ENCODE measurements at regions not wholly inside any gene's neighbourhood (a gene's known extent, or its start where the extent isn't known, plus 50 kb on each side); places are given as distances from the start of the nearest gene placed in this dataset.

DNA sequence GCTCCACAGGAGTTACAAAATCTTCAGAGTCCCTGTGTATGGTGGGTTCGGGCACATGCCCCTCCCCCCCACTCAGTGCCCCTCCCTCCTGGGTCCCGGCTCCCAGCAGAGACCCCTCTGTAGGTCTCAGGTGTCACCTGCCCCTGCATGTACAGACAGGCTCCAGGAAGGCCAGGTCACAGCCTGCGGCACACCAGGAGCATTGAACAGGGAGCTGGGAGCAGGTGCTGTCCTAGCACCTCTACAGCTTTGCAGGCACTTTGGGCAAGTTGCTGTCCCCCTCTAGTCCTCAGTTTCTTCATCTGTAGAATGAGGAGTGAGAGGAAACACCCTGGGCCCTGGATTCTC lies 80.1 kb upstream of the RTL6 start:
- Histone ChIP-seq H3K9me3 (ENCODE audit: insufficient read depth, low read length) (no peaks in the 10 kb centered on the region), H3K4me3 (ENCODE audit: low read length) (no peak overlapping the region), H3K79me2 (ENCODE audit: low read length) (no peaks in the 10 kb centered on the region), H3K36me3 (replicated peaks; ENCODE audit: low read depth, low read length) (no peaks in the 10 kb centered on the region), H3K27ac (ENCODE audit: low read length) (no peak overlapping the region), H2AFZ (ENCODE audit: low read depth, low read length) (no peak overlapping the region), H3K4me1 (ENCODE audit: low read length) (no peaks in the 10 kb centered on the region), H4K20me1 (ENCODE audit: insufficient read depth, low read length) (0 out of 2 replicates have a peak, but pooled peaks cover 2% of the 10 kb centered on the region), H3K27me3 (ENCODE audit: low read depth, low read length) (peaks cover 41% of the 10 kb centered on the region), H3K4me2 (ENCODE audit: low read length) (no peak overlapping the region), H3K9ac (ENCODE audit: low read length) (no peak overlapping the region)
- TF ChIP-seq EZH2phosphoT487 (IDR thresholded peaks at IDR 0.05; ENCODE audit: low read depth): no peak
- TF ChIP-seq, protein P1, sequence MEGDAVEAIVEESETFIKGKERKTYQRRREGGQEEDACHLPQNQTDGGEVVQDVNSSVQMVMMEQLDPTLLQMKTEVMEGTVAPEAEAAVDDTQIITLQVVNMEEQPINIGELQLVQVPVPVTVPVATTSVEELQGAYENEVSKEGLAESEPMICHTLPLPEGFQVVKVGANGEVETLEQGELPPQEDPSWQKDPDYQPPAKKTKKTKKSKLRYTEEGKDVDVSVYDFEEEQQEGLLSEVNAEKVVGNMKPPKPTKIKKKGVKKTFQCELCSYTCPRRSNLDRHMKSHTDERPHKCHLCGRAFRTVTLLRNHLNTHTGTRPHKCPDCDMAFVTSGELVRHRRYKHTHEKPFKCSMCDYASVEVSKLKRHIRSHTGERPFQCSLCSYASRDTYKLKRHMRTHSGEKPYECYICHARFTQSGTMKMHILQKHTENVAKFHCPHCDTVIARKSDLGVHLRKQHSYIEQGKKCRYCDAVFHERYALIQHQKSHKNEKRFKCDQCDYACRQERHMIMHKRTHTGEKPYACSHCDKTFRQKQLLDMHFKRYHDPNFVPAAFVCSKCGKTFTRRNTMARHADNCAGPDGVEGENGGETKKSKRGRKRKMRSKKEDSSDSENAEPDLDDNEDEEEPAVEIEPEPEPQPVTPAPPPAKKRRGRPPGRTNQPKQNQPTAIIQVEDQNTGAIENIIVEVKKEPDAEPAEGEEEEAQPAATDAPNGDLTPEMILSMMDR (IDR thresholded peaks at IDR 0.05; ENCODE audit: low read depth, low read length): no peak

DNA sequence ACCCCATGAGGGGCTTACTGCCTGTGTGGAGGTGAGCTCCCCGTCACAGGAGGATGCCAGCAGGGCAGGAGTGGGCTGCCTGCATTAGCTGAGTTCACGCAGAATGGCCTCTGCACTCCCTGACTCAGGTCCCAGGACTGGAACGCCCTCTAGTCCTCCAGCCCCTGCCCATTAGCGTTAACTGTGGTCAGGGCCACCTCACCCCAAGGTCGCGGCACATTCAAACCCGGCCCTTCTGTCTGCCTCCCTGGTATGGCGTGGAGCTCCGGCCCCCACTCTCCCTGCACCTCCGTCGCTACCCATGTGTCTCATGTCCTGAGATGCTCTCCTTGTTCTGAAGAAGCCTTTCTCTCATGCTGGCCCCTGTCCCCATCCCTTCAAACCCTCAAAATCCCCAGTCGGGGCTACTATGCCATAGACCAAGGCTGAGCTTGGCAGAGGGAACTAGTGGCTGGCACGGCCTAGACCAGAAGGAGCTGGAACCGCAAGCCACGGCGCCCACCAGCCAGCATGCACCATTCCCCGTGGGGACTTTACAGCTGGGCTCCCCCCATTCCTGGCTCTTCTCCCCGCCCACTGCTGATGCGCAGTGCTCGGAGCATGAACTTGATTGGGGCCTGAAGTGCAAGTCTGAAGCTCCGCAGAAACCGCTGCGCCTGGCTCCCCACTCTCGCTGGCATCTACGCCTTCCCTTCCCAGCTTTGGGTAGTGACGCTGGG lies 79.5 kb upstream of the RTL6 start:
- no peaks in the 10 kb centered on the region for H3K4me1 ChIP-seq (ENCODE audit: low read length)
- no peak overlapping the region for H3K9ac ChIP-seq (ENCODE audit: low read length)
- peaks cover 39% of the 10 kb centered on the region for H3K27me3 ChIP-seq (ENCODE audit: low read depth, low read length)
- H3K4me3 ChIP-seq (ENCODE audit: low read length): no peak overlapping the region
- H3K9me3 ChIP-seq (ENCODE audit: insufficient read depth, low read length): no peaks in the 10 kb centered on the region
- 0 out of 2 replicates have a peak, but pooled peaks cover 2% of the 10 kb centered on the region for H4K20me1 ChIP-seq (ENCODE audit: insufficient read depth, low read length)
- no peak overlapping the region for H2AFZ ChIP-seq (ENCODE audit: low read depth, low read length)
- no peaks in the 10 kb centered on the region for H3K79me2 ChIP-seq (ENCODE audit: low read length)
- no peak overlapping the region for H3K27ac ChIP-seq (ENCODE audit: low read length)
- no peak for TF ChIP-seq EZH2phosphoT487 (IDR thresholded peaks at IDR 0.05; ENCODE audit: low read depth)
- TF ChIP-seq, protein P1 (IDR thresholded peaks at IDR 0.05; ENCODE audit: low read depth, low read length): no peak
- H3K36me3 ChIP-seq (replicated peaks; ENCODE audit: low read depth, low read length): no peaks in the 10 kb centered on the region
- H3K4me2 ChIP-seq (ENCODE audit: low read length): no peak overlapping the region

DNA sequence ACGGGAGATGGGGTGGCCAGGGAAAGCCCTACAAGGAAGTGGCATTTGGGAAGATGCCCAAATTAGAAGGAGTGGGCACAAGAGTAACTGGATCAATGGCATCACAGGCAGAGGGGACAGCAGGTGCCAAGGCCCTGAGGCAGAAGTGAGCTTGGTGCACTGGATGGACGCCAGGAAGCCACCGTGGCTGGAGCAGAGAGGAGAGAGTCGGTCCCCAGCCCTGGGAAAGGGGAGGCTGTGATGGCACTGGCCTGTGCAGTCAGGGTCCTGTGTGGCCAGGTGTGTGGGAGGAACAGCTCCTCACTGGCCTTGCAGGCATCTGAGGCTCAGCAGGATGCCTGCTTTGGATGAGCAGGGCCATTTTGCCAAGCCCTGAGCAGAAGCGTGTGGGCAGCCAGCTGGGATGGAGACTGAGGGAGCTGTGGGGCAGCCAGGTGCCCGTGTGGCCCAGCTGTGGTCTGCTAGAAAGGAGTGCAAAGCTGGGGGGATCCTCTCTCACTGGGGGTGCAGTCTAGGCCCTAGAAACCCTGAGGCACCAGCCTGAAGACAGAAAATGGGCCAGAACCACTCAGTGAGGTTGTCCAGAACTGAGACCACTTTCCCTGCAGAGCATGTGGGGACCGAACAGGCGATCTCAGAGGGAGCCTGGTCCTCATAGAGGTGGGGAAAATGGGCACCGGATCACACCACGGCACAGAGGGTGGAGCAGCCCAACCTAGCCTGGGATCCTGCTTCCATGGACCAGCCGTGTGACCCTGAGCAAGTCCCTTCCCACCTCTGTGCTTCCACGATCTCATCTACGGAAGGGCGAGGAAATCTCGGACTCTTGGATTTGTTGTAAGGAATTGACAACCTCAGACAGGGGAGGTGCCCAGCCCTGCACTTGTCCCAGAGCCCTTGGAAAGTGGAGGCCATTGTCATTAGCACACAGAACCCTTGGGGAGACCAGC lies 78.6 kb upstream of the RTL6 start:
- no peak overlapping the region for H2AFZ ChIP-seq (ENCODE audit: low read depth, low read length)
- no peak overlapping the region for H3K4me2 ChIP-seq (ENCODE audit: low read length)
- H4K20me1 ChIP-seq (ENCODE audit: insufficient read depth, low read length): 0 out of 2 replicates have a peak, but pooled peaks cover 2% of the 10 kb centered on the region

More for the DNA sequence above, 78.6 kb upstream of the RTL6 start:
- Histone ChIP-seq H3K9ac (ENCODE audit: low read length) (no peak overlapping the region), H3K9me3 (ENCODE audit: insufficient read depth, low read length) (no peaks in the 10 kb centered on the region), H3K27ac (ENCODE audit: low read length) (no peak overlapping the region), H3K36me3 (replicated peaks; ENCODE audit: low read depth, low read length) (no peaks in the 10 kb centered on the region), H3K4me3 (ENCODE audit: low read length) (no peak overlapping the region), H3K4me1 (ENCODE audit: low read length) (no peaks in the 10 kb centered on the region), H3K79me2 (ENCODE audit: low read length) (no peaks in the 10 kb centered on the region), H3K27me3 (ENCODE audit: low read depth, low read length) (peaks cover 35% of the 10 kb centered on the region)
- TF ChIP-seq, protein P1 (IDR thresholded peaks at IDR 0.05; ENCODE audit: low read depth, low read length): no peak
- TF ChIP-seq EZH2phosphoT487 (IDR thresholded peaks at IDR 0.05; ENCODE audit: low read depth): no peak

Data from OCI-LY3 (cell line).